Sigmoid colon (tissue), 6 donors: ENCODE measurements at regions not wholly inside any gene's neighbourhood (a gene's known extent, or its start where the extent isn't known, plus 50 kb on each side); places are given as distances from the start of the nearest gene placed in this dataset.

ENCODE experiments used
- DNase-seq: peaks from one replicate; pipeline ENCODE4 v3.0.0-alpha.2; 2019
- H3K27ac ChIP-seq, 4 donors: fragments of 200-600 bp; sonication (generic); one replicate each; pipeline ENCODE4 v1.5.1; 2016 to 2019; ENCODE audit warnings: mild to moderate bottlenecking in 1 of 4
- H3K27me3 ChIP-seq, 3 donors: fragments of 200-600 bp; sonication (generic); one replicate each; pipeline ENCODE4 v1.5.1; 2019; ENCODE audit warnings: mild to moderate bottlenecking in 1 of 3
- H3K36me3 ChIP-seq, 4 donors: fragments of 200-600 bp; sonication (generic); one replicate each; pipeline ENCODE4 v1.5.1; 2016 to 2019
- H3K4me1 ChIP-seq, 4 donors: fragments of 200-600 bp; sonication (generic); one replicate each; pipeline ENCODE4 v1.5.1; 2017 to 2019
- H3K4me3 ChIP-seq, 4 donors: fragments of 200-600 bp; sonication (generic); one replicate each; pipeline ENCODE4 v1.5.1; 2017 to 2019; ENCODE audit warnings: mild to moderate bottlenecking in 2 of 4, moderate library complexity in 1 of 4
- H3K9me3 ChIP-seq, 4 donors: fragments of 200-600 bp in 3 of 4; sonication (generic) in 3 of 4; one replicate each; pipeline versions ENCODE4 v1.5.1 to v1.6.1; 2013 to 2019
- EP300 ChIP-seq, 4 donors: sonication (generic); formaldehyde crosslinking; IDR thresholded peaks; one replicate each; pipeline ENCODE4 v1.6.1; 2017; ENCODE audit warnings: antibody characterized with exemption in 4 of 4
- POLR2A ChIP-seq, 2 donors: fragments of 450-650 bp; IDR thresholded peaks; one replicate each; pipeline ENCODE4 v1.6.1; 2016; ENCODE audit warnings: antibody characterized with exemption in 2 of 2, mild to moderate bottlenecking in 2 of 2, moderate library complexity in 2 of 2
- POLR2AphosphoS5 ChIP-seq, 4 donors: sonication (generic); formaldehyde crosslinking; IDR thresholded peaks; one replicate each; pipeline ENCODE4 v1.6.1; 2017; ENCODE audit warnings: antibody characterized with exemption in 4 of 4
- WGBS, 2 donors: extraction: QIAGEN DNeasy Blood & Tissue Kit; methylation state at CpG; one replicate each; pipeline ENCODE4 v1.1.7; 2013; 5-methylcytosine and 5-hydroxymethylcytosine counted together
- intact Hi-C: fragments of 100-400 bp; cut with DNase I; formaldehyde crosslinking; loops from one replicate; pipeline ENCODE4 v1.15.1; 2023
- TF ChIP-seq, protein P1 (sequence below), 4 experiments: fragments of 450-650 bp in 3 of 4; fragments of 200-600 bp in 1 of 4; IDR thresholded peaks; one replicate each; pipeline ENCODE4 v1.5.1; 2016 to 2019; ENCODE audit warnings: antibody characterized with exemption in 4 of 4, mild to moderate bottlenecking in 3 of 4, moderate library complexity in 2 of 4
- donor health status: healthy with polysubstance abuse.
- donor health status: healthy.

- peak; percentile 65 for DNase-seq
- no peak for TF ChIP-seq EP300 (IDR thresholded peaks at IDR 0.05)
- no peak for TF ChIP-seq POLR2AphosphoS5 (IDR thresholded peaks at IDR 0.05)
- TF ChIP-seq POLR2A (IDR thresholded peaks at IDR 0.05), result no peak
- TF ChIP-seq, protein P1, sequence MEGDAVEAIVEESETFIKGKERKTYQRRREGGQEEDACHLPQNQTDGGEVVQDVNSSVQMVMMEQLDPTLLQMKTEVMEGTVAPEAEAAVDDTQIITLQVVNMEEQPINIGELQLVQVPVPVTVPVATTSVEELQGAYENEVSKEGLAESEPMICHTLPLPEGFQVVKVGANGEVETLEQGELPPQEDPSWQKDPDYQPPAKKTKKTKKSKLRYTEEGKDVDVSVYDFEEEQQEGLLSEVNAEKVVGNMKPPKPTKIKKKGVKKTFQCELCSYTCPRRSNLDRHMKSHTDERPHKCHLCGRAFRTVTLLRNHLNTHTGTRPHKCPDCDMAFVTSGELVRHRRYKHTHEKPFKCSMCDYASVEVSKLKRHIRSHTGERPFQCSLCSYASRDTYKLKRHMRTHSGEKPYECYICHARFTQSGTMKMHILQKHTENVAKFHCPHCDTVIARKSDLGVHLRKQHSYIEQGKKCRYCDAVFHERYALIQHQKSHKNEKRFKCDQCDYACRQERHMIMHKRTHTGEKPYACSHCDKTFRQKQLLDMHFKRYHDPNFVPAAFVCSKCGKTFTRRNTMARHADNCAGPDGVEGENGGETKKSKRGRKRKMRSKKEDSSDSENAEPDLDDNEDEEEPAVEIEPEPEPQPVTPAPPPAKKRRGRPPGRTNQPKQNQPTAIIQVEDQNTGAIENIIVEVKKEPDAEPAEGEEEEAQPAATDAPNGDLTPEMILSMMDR (IDR thresholded peaks at IDR 0.05), result no peak
- 75 to 80% methylated on average over 2 of the region's 2 CpGs for WGBS, 2 donors
- no peaks in the 10 kb centered on the region for H3K36me3 ChIP-seq
- no peaks in the 10 kb centered on the region for H3K9me3 ChIP-seq
- H3K27ac ChIP-seq, result peak overlapping the region in 2 of 4 donors; percentile 32 to 43
- intact Hi-C loops, result no loop called here
- H3K4me3 ChIP-seq, result no peak overlapping the region
- no peaks in the 10 kb centered on the region for H3K27me3 ChIP-seq
- H3K4me1 ChIP-seq, result peaks cover 0 to 7% (median 2%) of the 10 kb centered on the region in 4 donors
Observed at GRCh38 chr6:113184736-113185135, 672.4 kb upstream of the MARCKS start.

GRCh38 chr6:113185299-113185698, 671.8 kb upstream of the MARCKS start:
- Histone ChIP-seq H3K4me1 (peaks cover 0 to 7% (median 2%) of the 10 kb centered on the region in 4 donors), H3K27me3 (no peaks in the 10 kb centered on the region), H3K4me3 (no peak overlapping the region), H3K36me3 (no peaks in the 10 kb centered on the region), H3K27ac (peak overlapping the region in 2 of 4 donors; percentile 32 to 43), H3K9me3 (no peaks in the 10 kb centered on the region)
- no peak for DNase-seq
- no peak for TF ChIP-seq EP300 (IDR thresholded peaks at IDR 0.05)
- TF ChIP-seq POLR2AphosphoS5 (IDR thresholded peaks at IDR 0.05), result no peak
- TF ChIP-seq, protein P1 (IDR thresholded peaks at IDR 0.05), result no peak
- no peak for TF ChIP-seq POLR2A (IDR thresholded peaks at IDR 0.05)
- intact Hi-C loops, result no loop called here

GRCh38 chr6:113187661-113188060, 669.5 kb upstream of the MARCKS start:
- no peaks in the 10 kb centered on the region for H3K36me3 ChIP-seq
- H3K27ac ChIP-seq, result no peak overlapping the region
- no peaks in the 10 kb centered on the region for H3K9me3 ChIP-seq
- no peaks in the 10 kb centered on the region for H3K27me3 ChIP-seq
- H3K4me3 ChIP-seq, result no peak overlapping the region
- TF ChIP-seq POLR2A (IDR thresholded peaks at IDR 0.05) (no peak), POLR2AphosphoS5 (IDR thresholded peaks at IDR 0.05) (no peak), EP300 (IDR thresholded peaks at IDR 0.05) (no peak)
- TF ChIP-seq, protein P1 (IDR thresholded peaks at IDR 0.05), result no peak
- DNase-seq, result no peak
- H3K4me1 ChIP-seq, result peaks cover 0 to 7% (median under 1%) of the 10 kb centered on the region in 4 donors
- WGBS, 2 donors, result 88 to 89% methylated on average over 1 of the region's 1 CpG
- intact Hi-C loops, result no loop called here

- Histone ChIP-seq H3K27me3 (no peaks in the 10 kb centered on the region), H3K9me3 (peaks cover 0 to 3% (median 0%) of the 10 kb centered on the region in 4 donors), H3K27ac (no peak overlapping the region), H3K4me3 (no peak overlapping the region), H3K36me3 (no peaks in the 10 kb centered on the region), H3K4me1 (peaks cover 0 to 7% (median 0%) of the 10 kb centered on the region in 4 donors)
- intact Hi-C loops, result no loop called here
- no peak for DNase-seq
- WGBS, 2 donors, result 89% methylated on average over 4 of the region's 4 CpGs
- TF ChIP-seq, protein P1 (IDR thresholded peaks at IDR 0.05), result no peak
- TF ChIP-seq EP300 (IDR thresholded peaks at IDR 0.05), result no peak
- no peak for TF ChIP-seq POLR2AphosphoS5 (IDR thresholded peaks at IDR 0.05)
- TF ChIP-seq POLR2A (IDR thresholded peaks at IDR 0.05), result no peak
Observed at GRCh38 chr6:113188962-113189361, 668.2 kb upstream of the MARCKS start.

GRCh38 chr6:113190170-113190569, 667.0 kb upstream of the MARCKS start:
- 92 to 97% methylated on average over 2 of the region's 2 CpGs for WGBS, 2 donors
- Histone ChIP-seq H3K36me3 (no peaks in the 10 kb centered on the region), H3K4me3 (no peak overlapping the region), H3K9me3 (peaks cover 0 to 3% (median 0%) of the 10 kb centered on the region in 4 donors), H3K4me1 (no peaks in the 10 kb centered on the region), H3K27me3 (no peaks in the 10 kb centered on the region), H3K27ac (no peak overlapping the region)
- DNase-seq, result no peak
- intact Hi-C loops, result no loop called here
- no peak for TF ChIP-seq POLR2AphosphoS5 (IDR thresholded peaks at IDR 0.05)
- no peak for TF ChIP-seq POLR2A (IDR thresholded peaks at IDR 0.05)
- no peak for TF ChIP-seq EP300 (IDR thresholded peaks at IDR 0.05)
- TF ChIP-seq, protein P1 (IDR thresholded peaks at IDR 0.05), result no peak
